GM12864 (cell line): ENCODE measurements at regions not wholly inside any gene's neighbourhood (a gene's known extent, or its start where the extent isn't known, plus 50 kb on each side); places are given as distances from the start of the nearest gene placed in this dataset.

Experiments
- DNase-seq: peaks from one replicate; pipeline ENCODE4 v3.0.0-alpha.2; 2011; ENCODE audit warnings: low read depth
- H3K4me3 ChIP-seq: 2 replicates; pipeline ENCODE4 v1.5.1; 2011; ENCODE audit warnings: mild to moderate bottlenecking, low read depth, low read length, control low read depth
- TF ChIP-seq, protein P1 (sequence below): IDR thresholded peaks from 2 replicates; pipeline ENCODE4 v1.5.1; 2011; ENCODE audit warnings: low read depth, mild to moderate bottlenecking, moderate library complexity, low read length, control low read depth, inconsistent platforms; ENCODE audit errors: missing control alignments

DNA sequence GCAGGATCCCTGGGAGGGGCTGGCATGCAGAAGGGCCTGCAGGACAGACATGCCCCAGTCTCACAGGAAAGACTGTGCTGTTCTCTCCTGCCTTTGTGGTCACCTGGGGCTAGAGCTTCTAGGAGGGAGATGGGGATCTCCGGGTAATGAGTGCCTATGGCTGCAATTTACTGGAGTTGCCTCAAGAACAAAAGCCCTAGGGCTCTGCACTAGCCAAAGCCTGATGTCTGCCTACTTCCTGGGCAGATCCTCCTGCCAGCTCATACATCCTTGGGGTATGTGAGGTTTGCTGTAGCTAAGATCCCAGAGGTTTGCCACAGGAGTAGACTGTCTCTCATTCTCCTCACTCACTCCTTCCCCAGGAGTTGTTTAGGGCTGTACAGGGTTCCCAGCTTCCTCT, 106.9 kb upstream of the PPFIA2 start:
- TF ChIP-seq, protein P1, sequence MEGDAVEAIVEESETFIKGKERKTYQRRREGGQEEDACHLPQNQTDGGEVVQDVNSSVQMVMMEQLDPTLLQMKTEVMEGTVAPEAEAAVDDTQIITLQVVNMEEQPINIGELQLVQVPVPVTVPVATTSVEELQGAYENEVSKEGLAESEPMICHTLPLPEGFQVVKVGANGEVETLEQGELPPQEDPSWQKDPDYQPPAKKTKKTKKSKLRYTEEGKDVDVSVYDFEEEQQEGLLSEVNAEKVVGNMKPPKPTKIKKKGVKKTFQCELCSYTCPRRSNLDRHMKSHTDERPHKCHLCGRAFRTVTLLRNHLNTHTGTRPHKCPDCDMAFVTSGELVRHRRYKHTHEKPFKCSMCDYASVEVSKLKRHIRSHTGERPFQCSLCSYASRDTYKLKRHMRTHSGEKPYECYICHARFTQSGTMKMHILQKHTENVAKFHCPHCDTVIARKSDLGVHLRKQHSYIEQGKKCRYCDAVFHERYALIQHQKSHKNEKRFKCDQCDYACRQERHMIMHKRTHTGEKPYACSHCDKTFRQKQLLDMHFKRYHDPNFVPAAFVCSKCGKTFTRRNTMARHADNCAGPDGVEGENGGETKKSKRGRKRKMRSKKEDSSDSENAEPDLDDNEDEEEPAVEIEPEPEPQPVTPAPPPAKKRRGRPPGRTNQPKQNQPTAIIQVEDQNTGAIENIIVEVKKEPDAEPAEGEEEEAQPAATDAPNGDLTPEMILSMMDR, result no peak
- no peak overlapping the region for H3K4me3 ChIP-seq
- no peak for DNase-seq

DNA sequence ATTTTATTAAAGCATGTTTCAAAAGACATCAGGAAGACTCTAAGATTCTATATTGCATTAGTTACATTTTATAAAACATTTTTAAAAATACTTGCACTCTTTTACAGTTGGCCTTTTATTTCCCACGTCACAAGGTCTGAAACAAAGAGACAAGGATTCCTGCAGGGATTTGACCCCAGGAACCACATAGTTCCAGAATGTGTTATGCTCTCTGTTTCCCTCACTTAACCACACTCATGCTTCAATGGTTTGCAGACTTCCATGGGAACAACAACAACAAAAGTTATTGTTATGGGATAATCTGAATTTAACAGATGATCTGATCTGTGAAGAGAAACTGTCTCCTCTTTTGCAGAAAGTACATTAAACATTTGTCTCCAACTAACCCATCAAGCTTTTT, 104.3 kb upstream of the PPFIA2 start:
- no peak overlapping the region for H3K4me3 ChIP-seq
- TF ChIP-seq, protein P1, result no peak
- no peak for DNase-seq

GRCh38 chr12:81859521-81859920, 100.4 kb upstream of the PPFIA2 start:
- DNase-seq, result no peak
- TF ChIP-seq, protein P1, result no peak
- no peak overlapping the region for H3K4me3 ChIP-seq

GRCh38 chr12:81843599-81843998, 84.4 kb upstream of the PPFIA2 start:
- H3K4me3 ChIP-seq, result no peak overlapping the region
- TF ChIP-seq, protein P1, result no peak
- no peak for DNase-seq

DNA sequence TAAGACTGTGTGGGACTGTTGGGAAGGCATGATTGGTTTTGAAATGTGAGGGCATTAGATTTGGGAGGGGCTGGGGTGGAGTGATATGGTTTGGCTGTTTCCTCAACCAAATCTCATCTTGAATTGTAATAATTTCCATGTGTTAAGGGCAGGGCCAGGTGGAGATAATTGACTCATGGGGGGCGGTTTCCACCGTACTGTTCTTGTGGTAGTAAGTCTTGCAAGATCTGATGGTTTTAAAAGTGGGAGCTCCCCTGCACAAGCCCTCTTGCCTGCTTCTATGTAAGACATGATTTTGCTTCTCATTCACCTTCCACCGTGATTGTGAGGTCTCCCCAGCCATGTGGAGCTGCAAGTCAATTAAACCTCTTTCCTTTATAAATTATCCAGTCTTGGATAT, 76.6 kb upstream of the PPFIA2 start:
- TF ChIP-seq, protein P1, result no peak
- DNase-seq, result no peak
- H3K4me3 ChIP-seq, result no peak overlapping the region

DNA sequence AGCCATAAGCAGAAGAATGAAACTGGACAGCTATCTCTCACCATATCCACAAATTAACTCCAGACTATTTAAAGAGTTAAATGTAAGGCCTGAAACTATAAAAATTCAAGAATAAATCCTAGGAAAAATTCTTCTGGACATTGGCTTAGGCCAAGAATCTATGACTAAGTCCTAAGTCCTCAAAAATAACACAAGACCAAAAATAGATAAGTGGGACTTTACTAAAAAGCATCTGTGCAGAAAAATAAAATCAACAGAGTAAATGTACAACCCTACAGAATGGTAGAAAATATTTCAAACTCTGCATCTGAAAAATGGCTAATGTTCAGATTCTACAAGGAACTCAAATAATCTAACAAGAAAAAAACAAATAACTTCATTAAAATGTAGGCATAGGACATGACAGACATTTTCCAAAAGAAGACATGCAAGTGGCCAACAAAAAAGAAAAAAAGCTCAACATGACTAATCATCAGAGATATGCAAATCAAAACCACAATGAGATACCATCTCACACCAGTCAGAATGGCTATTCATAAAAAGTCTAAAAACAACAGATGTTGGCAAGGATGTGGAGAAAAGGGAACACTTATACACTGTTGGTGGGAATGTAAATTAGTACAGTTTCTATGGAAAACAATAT, 61.0 kb upstream of the PPFIA2 start:
- DNase-seq, result no peak
- TF ChIP-seq, protein P1, result no peak
- H3K4me3 ChIP-seq, result no peak overlapping the region

- DNase-seq, result no peak
- H3K4me3 ChIP-seq, result no peak overlapping the region
- TF ChIP-seq, protein P1, result no peak
Observed at GRCh38 chr12:81815611-81816010, 56.5 kb upstream of the PPFIA2 start.
